GM12878 (cell line): ENCODE measurements at regions not wholly inside any gene's neighbourhood (a gene's known extent, or its start where the extent isn't known, plus 50 kb on each side); places are given as distances from the start of the nearest gene placed in this dataset.

Source experiments
- ATAC-seq: fragments of 200-7000 bp; cut with Tn5 transposase; 3 replicates; pipeline ENCODE4 v1.9.1; 2020; ENCODE audit warnings: mild to moderate bottlenecking, moderate library complexity
- BruUV-seq: library from RNA; stranded (reverse); fragments of 400-500 nt; replicated peaks from 2 replicates; lab custom pipeline; 2021; lab: Mats Ljungman, UMichigan
- CTCF ChIA-PET: fragments of 300-600 bp; sonication (Branson Sonifier 250); formaldehyde crosslinking; extraction: SDS; loops from one replicate; lab custom pipeline; 2021; ENCODE audit warnings: inconsistent platforms; lab: Yijun Ruan, JAX
- POLR2A ChIA-PET: fragments of 350-600 bp; formaldehyde crosslinking; extraction: SDS; loops from one replicate; lab custom pipeline; 2021; ENCODE audit warnings: inconsistent platforms; lab: Charles Lee
- RAD21 ChIA-PET: fragments of 300-600 bp; sonication (Branson Sonifier 250); formaldehyde crosslinking; loops from one replicate; lab custom pipeline; 2023; ENCODE audit warnings: antibody characterized with exemption; ENCODE audit not compliant: unreplicated experiment; lab: Charles Lee
- SMC1A ChIA-PET: fragments of 300-600 bp; sonication (Branson Sonifier 250); formaldehyde crosslinking; loops from one replicate; lab custom pipeline; 2023; ENCODE audit not compliant: unreplicated experiment, uncharacterized antibody; lab: Charles Lee
- DNase-seq: peaks from one replicate; pipeline ENCODE4 v3.0.0-alpha.2; 2011; ENCODE audit warnings: low read depth, low spot score
- FAIRE-seq: peaks from 3 replicates; lab custom pipeline; 2011; peaks lifted over from hg19 to GRCh38; lab: Jason Lieb, UNC
- H2AFZ ChIP-seq: 2 replicates; pipeline ENCODE4 v1.6.0; 2011; ENCODE audit warnings: low read depth, low read length, control low read depth; ENCODE audit not compliant: control insufficient read depth
- H3K27ac ChIP-seq: 2 replicates; pipeline ENCODE4 v1.5.1; 2011; ENCODE audit warnings: control low read depth; ENCODE audit not compliant: control insufficient read depth, insufficient read depth
- H3K27me3 ChIP-seq, 2 experiments: replicated peaks in 1 of 2; 2 replicates each; pipeline versions ENCODE4 v1.6.0 to v1.6.1; 2011; ENCODE audit warnings: low read length in 1 of 2; ENCODE audit not compliant: control insufficient read depth in 2 of 2, insufficient read depth in 2 of 2
- H3K36me3 ChIP-seq, 2 experiments: 2 replicates each; pipeline ENCODE4 v1.5.1; 2011; ENCODE audit warnings: low read length in 1 of 2; ENCODE audit not compliant: control insufficient read depth in 2 of 2, insufficient read depth in 2 of 2
- H3K4me1 ChIP-seq: 2 replicates; pipeline ENCODE4 v1.6.1; 2011; ENCODE audit warnings: mild to moderate bottlenecking, low read length, moderate library complexity, mixed read lengths; ENCODE audit not compliant: control insufficient read depth, insufficient read depth
- H3K4me2 ChIP-seq: 2 replicates; pipeline ENCODE4 v1.6.0; 2011; ENCODE audit warnings: control low read depth; ENCODE audit not compliant: control insufficient read depth, insufficient read depth
- H3K4me3 ChIP-seq: fragments of 200-600 bp; sonication (generic); 2 replicates; pipeline ENCODE4 v1.5.1; 2016
- H3K79me2 ChIP-seq: 2 replicates; pipeline ENCODE4 v1.6.0; 2011; ENCODE audit warnings: low read length; ENCODE audit not compliant: control insufficient read depth, insufficient read depth
- H3K9ac ChIP-seq: 2 replicates; pipeline ENCODE4 v1.8.0; 2011; ENCODE audit warnings: low read length, control low read depth, mixed read lengths; ENCODE audit not compliant: control insufficient read depth, insufficient read depth
- H3K9me3 ChIP-seq: replicated peaks from 3 replicates; pipeline ENCODE4 v1.5.1; 2011; ENCODE audit warnings: mild to moderate bottlenecking, low read length; ENCODE audit not compliant: control insufficient read depth, insufficient read depth
- H4K20me1 ChIP-seq: 2 replicates; pipeline ENCODE4 v1.6.0; 2011; ENCODE audit not compliant: control insufficient read depth, insufficient read depth
- ASH2L ChIP-seq: fragments of 300-600, 200-600 bp; sonication (generic); IDR thresholded peaks from 2 replicates; pipeline ENCODE4 v1.6.1; 2017; ENCODE audit warnings: low read depth, mild to moderate bottlenecking, borderline replicate concordance
- ATF3 ChIP-seq: IDR thresholded peaks from 2 replicates; pipeline ENCODE4 v1.6.1; 2011; ENCODE audit warnings: low read depth, mild to moderate bottlenecking, low read length, moderate library complexity, borderline replicate concordance; ENCODE audit errors: extremely low read depth
- DPF2 ChIP-seq: fragments of 450-650 bp; IDR thresholded peaks from 2 replicates; pipeline ENCODE4 v1.6.1; 2017; ENCODE audit warnings: mild to moderate bottlenecking
- EZH2 ChIP-seq: IDR thresholded peaks from 2 replicates; pipeline ENCODE4 v1.6.1; 2012; ENCODE audit warnings: low read depth, mild to moderate bottlenecking, control low read depth, inconsistent platforms, low read length, borderline replicate concordance; ENCODE audit not compliant: control insufficient read depth
- GABPA ChIP-seq: IDR thresholded peaks from 2 replicates; pipeline ENCODE4 v1.6.1; 2014; ENCODE audit warnings: antibody characterized with exemption, low read depth, mild to moderate bottlenecking, inconsistent platforms
- JUND ChIP-seq: IDR thresholded peaks from 2 replicates; pipeline ENCODE4 v1.6.1; 2012; ENCODE audit warnings: low read depth, mild to moderate bottlenecking, low read length, improper control_type of control experiment, moderate library complexity
- KLF5 ChIP-seq: fragments of 450-650 bp; IDR thresholded peaks from 2 replicates; pipeline ENCODE4 v1.6.1; 2014; ENCODE audit warnings: mild to moderate bottlenecking; ENCODE audit not compliant: partially characterized antibody
- MYB ChIP-seq: fragments of 150-350 bp; IDR thresholded peaks from 2 replicates; pipeline ENCODE4 v1.6.1; 2014; ENCODE audit warnings: mild to moderate bottlenecking, low read depth, low read length, borderline replicate concordance
- NR2C1 ChIP-seq: fragments of 450-650 bp; IDR thresholded peaks from 2 replicates; pipeline ENCODE4 v1.6.1; 2017; ENCODE audit warnings: antibody characterized with exemption, mild to moderate bottlenecking, moderate library complexity
- RELA ChIP-seq: fragments of 450-650 bp; IDR thresholded peaks from 2 replicates; pipeline ENCODE4 v1.8.0; 2014; ENCODE audit warnings: borderline replicate concordance; ENCODE audit not compliant: partially characterized antibody
- SMAD1 ChIP-seq: fragments of 450-650 bp; IDR thresholded peaks from 2 replicates; pipeline ENCODE4 v1.6.1; 2018; ENCODE audit warnings: mild to moderate bottlenecking, low read depth; ENCODE audit not compliant: partially characterized antibody
- STAT3 ChIP-seq: IDR thresholded peaks from 2 replicates; pipeline ENCODE4 v1.6.1; 2011; ENCODE audit warnings: low read depth, low read length, improper control_type of control experiment
- SUPT20H ChIP-seq: IDR thresholded peaks from 2 replicates; pipeline ENCODE4 v1.6.1; 2011; ENCODE audit warnings: low read depth, mild to moderate bottlenecking, low read length, moderate library complexity, borderline replicate concordance; ENCODE audit not compliant: control insufficient read depth
- YBX1 ChIP-seq: fragments of 450-650 bp; IDR thresholded peaks from 2 replicates; pipeline ENCODE4 v1.6.1; 2016; ENCODE audit warnings: antibody characterized with exemption
- ZNF622 ChIP-seq: fragments of 450-650 bp; IDR thresholded peaks from 2 replicates; pipeline ENCODE4 v1.6.1; 2017; ENCODE audit warnings: mild to moderate bottlenecking, inconsistent platforms
- in situ Hi-C: fragments of 300-500 bp; cut with MboI; formaldehyde crosslinking; loops from 9 replicates; pipeline ENCODE4 v1.14.3; 2018; ENCODE audit warnings: mixed read lengths
- intact Hi-C: fragments of 100-400 bp; cut with micrococcal nuclease; formaldehyde crosslinking; loops from one replicate; pipeline ENCODE4 v1.14.2; 2022; ENCODE audit not compliant: unreplicated experiment
- TF ChIP-seq, protein P1 (sequence below): fragments of 450-650 bp; conservative IDR thresholded peaks from 2 replicates; pipeline ENCODE4 v1.6.1; 2017; ENCODE audit warnings: mild to moderate bottlenecking, moderate library complexity

DNA sequence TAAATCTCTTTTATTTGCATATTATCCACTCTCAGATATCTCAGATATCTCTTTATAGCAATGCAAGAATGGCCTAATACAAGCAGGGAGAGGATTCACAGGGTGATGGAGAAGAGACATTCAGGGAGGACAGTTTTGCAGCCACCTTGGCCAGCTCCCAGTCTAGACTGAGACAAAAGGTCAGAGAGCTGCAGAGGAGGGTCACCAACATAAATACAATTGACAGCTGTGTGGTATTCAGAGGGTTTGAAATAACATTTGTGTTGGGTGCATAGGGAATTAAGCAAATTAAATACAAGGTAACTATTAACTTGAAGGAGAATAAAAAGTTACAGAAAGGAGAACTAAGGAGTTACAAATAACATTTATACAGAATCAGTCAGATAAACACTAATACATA lies 189.5 kb upstream of the TAPT1 start:
- H3K27me3 ChIP-seq = no peaks in the 10 kb centered on the region
- no peak for FAIRE-seq
- TF ChIP-seq EZH2 (no peak), JUND (no peak), STAT3 (no peak), RELA (no peak), YBX1 (no peak), KLF5 (no peak), SMAD1 (no peak), GABPA (no peak), DPF2 (no peak), ZNF622 (no peak), ASH2L (no peak), MYB (no peak), SUPT20H (no peak), NR2C1 (no peak), ATF3 (no peak)
- TF ChIP-seq, protein P1, sequence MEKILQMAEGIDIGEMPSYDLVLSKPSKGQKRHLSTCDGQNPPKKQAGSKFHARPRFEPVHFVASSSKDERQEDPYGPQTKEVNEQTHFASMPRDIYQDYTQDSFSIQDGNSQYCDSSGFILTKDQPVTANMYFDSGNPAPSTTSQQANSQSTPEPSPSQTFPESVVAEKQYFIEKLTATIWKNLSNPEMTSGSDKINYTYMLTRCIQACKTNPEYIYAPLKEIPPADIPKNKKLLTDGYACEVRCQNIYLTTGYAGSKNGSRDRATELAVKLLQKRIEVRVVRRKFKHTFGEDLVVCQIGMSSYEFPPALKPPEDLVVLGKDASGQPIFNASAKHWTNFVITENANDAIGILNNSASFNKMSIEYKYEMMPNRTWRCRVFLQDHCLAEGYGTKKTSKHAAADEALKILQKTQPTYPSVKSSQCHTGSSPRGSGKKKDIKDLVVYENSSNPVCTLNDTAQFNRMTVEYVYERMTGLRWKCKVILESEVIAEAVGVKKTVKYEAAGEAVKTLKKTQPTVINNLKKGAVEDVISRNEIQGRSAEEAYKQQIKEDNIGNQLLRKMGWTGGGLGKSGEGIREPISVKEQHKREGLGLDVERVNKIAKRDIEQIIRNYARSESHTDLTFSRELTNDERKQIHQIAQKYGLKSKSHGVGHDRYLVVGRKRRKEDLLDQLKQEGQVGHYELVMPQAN = no peak
- no TSS peak for BruUV-seq
- intact Hi-C loops (no loop called here), in situ Hi-C loops (no loop called here)
- no peak for DNase-seq
- H3K79me2 ChIP-seq = no peaks in the 10 kb centered on the region
- no peaks in the 10 kb centered on the region for H4K20me1 ChIP-seq
- ChIA-PET SMC1A (no interaction called here), POLR2A (no interaction called here), CTCF (no interaction called here), RAD21 (no interaction called here)
- no peak overlapping the region for H3K4me3 ChIP-seq
- no peaks in the 10 kb centered on the region for H3K4me1 ChIP-seq
- H3K9me3 ChIP-seq = no peaks in the 10 kb centered on the region
- no peak overlapping the region for H3K4me2 ChIP-seq
- H3K9ac ChIP-seq = no peak overlapping the region
- H2AFZ ChIP-seq = no peak overlapping the region
- no peak overlapping the region for H3K27ac ChIP-seq
- H3K36me3 ChIP-seq = no peaks in the 10 kb centered on the region
- ATAC-seq = no peak
